ENCODE measurements at regions not wholly inside any gene's neighbourhood (a gene's known extent, or its start where the extent isn't known, plus 50 kb on each side); places are given as distances from the start of the nearest gene placed in this dataset.

DNA sequence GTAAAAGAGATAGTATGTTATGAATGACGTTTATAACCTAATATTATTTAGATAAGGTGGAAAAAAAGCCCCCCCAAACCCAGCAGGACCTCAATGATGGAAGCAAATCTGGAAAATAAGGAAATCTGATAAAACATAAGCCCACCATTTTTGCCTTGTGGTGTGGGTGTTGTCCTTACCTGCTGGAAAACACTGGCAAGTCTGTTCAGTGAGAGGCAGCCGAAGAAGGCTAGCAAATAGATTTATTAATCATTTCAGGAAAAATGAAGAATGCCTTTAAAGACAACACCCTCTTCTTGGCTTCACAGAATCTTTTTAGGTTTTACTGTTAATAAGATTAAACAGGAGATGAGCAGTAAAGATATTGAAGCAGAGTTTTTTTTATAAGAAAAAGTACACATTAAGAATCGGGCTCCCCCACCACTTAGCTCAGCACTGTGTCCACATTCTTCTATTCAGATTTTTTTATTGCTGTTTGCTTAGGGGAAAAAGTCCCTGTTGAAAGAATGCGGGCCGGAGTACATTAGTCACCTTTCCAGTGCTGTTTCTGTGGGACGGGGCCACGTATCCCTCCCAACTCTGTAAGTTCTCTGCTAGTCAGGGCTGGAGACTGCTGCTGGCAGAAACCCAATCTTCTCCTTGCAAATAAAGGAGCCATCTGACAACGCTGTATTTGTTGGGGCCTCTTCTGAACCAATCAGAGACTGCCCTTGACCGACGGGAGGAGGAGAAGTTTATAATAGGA is 104.1 kb downstream of the EVX1 start:
- H3K27ac ChIP-seq: no peak overlapping the region
- H3K4me1 ChIP-seq: no peaks in the 10 kb centered on the region
- intact Hi-C loops (cut with DNase I): no loop called here
- no peak overlapping the region for H3K4me3 ChIP-seq
- TF ChIP-seq, protein P1, sequence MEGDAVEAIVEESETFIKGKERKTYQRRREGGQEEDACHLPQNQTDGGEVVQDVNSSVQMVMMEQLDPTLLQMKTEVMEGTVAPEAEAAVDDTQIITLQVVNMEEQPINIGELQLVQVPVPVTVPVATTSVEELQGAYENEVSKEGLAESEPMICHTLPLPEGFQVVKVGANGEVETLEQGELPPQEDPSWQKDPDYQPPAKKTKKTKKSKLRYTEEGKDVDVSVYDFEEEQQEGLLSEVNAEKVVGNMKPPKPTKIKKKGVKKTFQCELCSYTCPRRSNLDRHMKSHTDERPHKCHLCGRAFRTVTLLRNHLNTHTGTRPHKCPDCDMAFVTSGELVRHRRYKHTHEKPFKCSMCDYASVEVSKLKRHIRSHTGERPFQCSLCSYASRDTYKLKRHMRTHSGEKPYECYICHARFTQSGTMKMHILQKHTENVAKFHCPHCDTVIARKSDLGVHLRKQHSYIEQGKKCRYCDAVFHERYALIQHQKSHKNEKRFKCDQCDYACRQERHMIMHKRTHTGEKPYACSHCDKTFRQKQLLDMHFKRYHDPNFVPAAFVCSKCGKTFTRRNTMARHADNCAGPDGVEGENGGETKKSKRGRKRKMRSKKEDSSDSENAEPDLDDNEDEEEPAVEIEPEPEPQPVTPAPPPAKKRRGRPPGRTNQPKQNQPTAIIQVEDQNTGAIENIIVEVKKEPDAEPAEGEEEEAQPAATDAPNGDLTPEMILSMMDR (IDR thresholded peaks at IDR 0.05): no peak
- ATAC-seq (peak in 2 of 4 donors; percentile 22 to 45), DNase-seq (peak in 1 of 2 donors; percentile 32)
- peaks cover 0 to 11% (median 4%) of the 10 kb centered on the region in 3 donors for H3K27me3 ChIP-seq (ENCODE audit: insufficient read depth in 3 of 3, low read length in 2 of 3)
- 38 to 46% (median 42%) methylated on average over 10 of the region's 10 CpGs for WGBS, 3 donors
- H3K36me3 ChIP-seq (ENCODE audit: insufficient read depth in 1 of 2, low read depth in 1 of 2): no peaks in the 10 kb centered on the region
- H3K9me3 ChIP-seq: no peaks in the 10 kb centered on the region

DNA sequence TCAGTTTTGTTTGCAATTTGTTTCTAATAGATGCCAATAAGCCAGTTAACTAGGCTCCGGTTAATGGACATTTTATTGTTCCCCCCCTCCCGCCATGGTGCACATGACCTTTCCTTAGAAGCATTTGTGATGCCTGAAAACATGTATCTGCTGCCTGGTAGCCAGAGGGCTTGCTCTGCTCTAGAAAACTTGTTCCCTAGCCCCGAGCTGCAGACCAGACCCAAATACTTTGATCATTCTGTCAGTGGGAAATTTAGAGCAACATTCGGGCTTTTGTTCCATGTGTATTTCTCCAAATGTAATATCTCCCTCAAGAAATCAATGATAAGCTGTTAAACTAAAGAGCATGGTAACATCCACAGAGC is 104.7 kb downstream of the EVX1 start:
- TF ChIP-seq, protein P1 (IDR thresholded peaks at IDR 0.05): no peak
- H3K9me3 ChIP-seq: no peaks in the 10 kb centered on the region
- WGBS, 3 donors: 52 to 59% (median 52%) methylated on average over 4 of the region's 4 CpGs
- H3K36me3 ChIP-seq (ENCODE audit: insufficient read depth in 1 of 2, low read depth in 1 of 2): no peaks in the 10 kb centered on the region
- no peaks in the 10 kb centered on the region for H3K4me1 ChIP-seq
- H3K4me3 ChIP-seq: no peak overlapping the region
- H3K27me3 ChIP-seq (ENCODE audit: insufficient read depth in 3 of 3, low read length in 2 of 3): peaks cover 0 to 11% (median 4%) of the 10 kb centered on the region in 3 donors
- no peak for ATAC-seq
- no peak for DNase-seq
- intact Hi-C loops (cut with DNase I): no loop called here
- H3K27ac ChIP-seq: no peak overlapping the region

DNA sequence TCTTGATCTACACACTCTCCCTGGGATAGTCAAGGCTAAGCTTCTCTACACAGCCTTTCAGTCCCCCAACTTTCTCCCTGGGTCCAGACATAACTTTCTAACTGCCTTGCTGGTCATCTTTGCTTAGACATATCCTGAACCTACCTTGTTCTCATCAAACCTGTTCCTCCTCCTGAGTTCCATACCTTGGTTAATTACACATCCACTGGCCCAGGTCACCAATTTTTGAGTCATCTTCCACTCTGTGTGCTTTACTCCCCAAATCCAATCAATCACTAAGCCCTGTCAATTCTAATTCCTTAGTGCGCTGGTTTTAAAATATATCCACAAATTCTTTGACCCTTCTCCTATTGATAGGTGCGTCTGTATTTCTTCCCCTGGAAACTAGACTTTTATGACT is 107.0 kb downstream of the EVX1 start:
- no peaks in the 10 kb centered on the region for H3K4me1 ChIP-seq
- H3K4me3 ChIP-seq: no peak overlapping the region
- H3K27me3 ChIP-seq (ENCODE audit: insufficient read depth in 3 of 3, low read length in 2 of 3): peaks cover 0 to 11% (median under 1%) of the 10 kb centered on the region in 3 donors
- no peak for ATAC-seq
- no peak for DNase-seq
- WGBS, 3 donors: 87 to 95% (median 89%) methylated on average over 2 of the region's 2 CpGs
- no peaks in the 10 kb centered on the region for H3K36me3 ChIP-seq (ENCODE audit: insufficient read depth in 1 of 2, low read depth in 1 of 2)
- TF ChIP-seq, protein P1 (IDR thresholded peaks at IDR 0.05): no peak
- intact Hi-C loops (cut with DNase I): no loop called here
- no peak overlapping the region for H3K27ac ChIP-seq
- no peaks in the 10 kb centered on the region for H3K9me3 ChIP-seq

DNA sequence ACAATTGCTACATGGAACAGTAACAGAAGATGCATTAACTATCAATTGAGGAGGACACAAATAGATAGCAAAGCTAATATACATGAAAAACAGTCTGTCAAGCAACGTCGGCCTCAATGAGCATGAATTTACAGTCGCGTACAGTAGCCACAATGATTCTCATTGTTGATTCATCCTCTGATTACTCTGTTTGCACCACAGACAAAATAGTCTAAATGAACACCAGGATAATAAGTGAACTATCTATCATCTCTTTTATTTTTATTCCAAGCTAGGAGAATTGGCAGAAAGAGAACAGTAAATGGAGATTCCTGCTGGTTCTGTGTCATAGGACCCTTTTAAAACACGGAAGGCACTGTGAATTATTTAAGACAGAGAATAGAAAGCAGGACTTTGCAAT is 108.5 kb downstream of the EVX1 start:
- ATAC-seq (no peak), DNase-seq (no peak)
- intact Hi-C loops (cut with DNase I): no loop called here
- H3K4me3 ChIP-seq: no peak overlapping the region
- TF ChIP-seq, protein P1 (IDR thresholded peaks at IDR 0.05): no peak
- no peak overlapping the region for H3K27ac ChIP-seq
- H3K9me3 ChIP-seq: no peaks in the 10 kb centered on the region
- H3K27me3 ChIP-seq (ENCODE audit: insufficient read depth in 3 of 3, low read length in 2 of 3): peaks cover 0 to 11% (median 0%) of the 10 kb centered on the region in 3 donors
- no peaks in the 10 kb centered on the region for H3K4me1 ChIP-seq
- 60 to 75% (median 67%) methylated on average over 5 of the region's 5 CpGs for WGBS, 3 donors
- H3K36me3 ChIP-seq (ENCODE audit: insufficient read depth in 1 of 2, low read depth in 1 of 2): no peaks in the 10 kb centered on the region

DNA sequence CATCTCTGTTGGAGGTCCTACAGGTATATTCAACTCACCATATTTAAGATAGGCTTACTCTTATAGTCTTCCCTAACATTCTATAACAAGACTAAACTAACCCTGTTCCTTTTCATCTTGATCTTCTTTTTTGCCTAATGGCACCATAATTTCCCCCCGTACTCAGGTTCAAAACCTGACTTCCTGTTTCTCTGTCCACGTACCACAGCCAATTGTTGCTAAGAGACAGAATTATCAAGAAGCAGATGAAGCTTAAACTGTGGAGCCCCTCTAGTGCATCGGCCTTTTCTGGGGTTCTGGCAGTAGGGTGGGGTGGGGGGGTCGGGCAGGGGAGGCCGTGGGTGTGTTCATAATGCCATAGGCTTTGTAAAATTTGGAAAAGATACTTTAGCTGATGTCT is 109.2 kb downstream of the EVX1 start:
- intact Hi-C loops (cut with DNase I): no loop called here
- Histone ChIP-seq H3K4me3 (no peak overlapping the region), H3K36me3 (ENCODE audit: insufficient read depth in 1 of 2, low read depth in 1 of 2) (no peaks in the 10 kb centered on the region), H3K27me3 (ENCODE audit: insufficient read depth in 3 of 3, low read length in 2 of 3) (peaks cover 0 to 9% (median 0%) of the 10 kb centered on the region in 3 donors), H3K27ac (no peak overlapping the region), H3K9me3 (no peaks in the 10 kb centered on the region), H3K4me1 (no peaks in the 10 kb centered on the region)
- ATAC-seq: no peak
- DNase-seq: no peak
- TF ChIP-seq, protein P1 (IDR thresholded peaks at IDR 0.05): no peak
- WGBS, 3 donors: 54 to 58% (median 58%) methylated on average over 5 of the region's 5 CpGs

All from psoas muscle (tissue), 7 donors.